D721Med (cell line): ENCODE measurements at regions not wholly inside any gene's neighbourhood (a gene's known extent, or its start where the extent isn't known, plus 50 kb on each side); places are given as distances from the start of the nearest gene placed in this dataset.

Experiments used
- DNase-seq: peaks from one replicate; pipeline ENCODE4 v3.0.0; 2011; ENCODE audit warnings: low spot score; ENCODE audit not compliant: insufficient read length
- FAIRE-seq: peaks from 2 replicates; lab custom pipeline; 2011; peaks lifted over from hg19 to GRCh38; lab: Jason Lieb, UNC
- TF ChIP-seq, protein P1 (sequence below): IDR thresholded peaks from 2 replicates; pipeline ENCODE4 v1.5.1; 2012; ENCODE audit warnings: mild to moderate bottlenecking, control low read depth; ENCODE audit not compliant: insufficient read depth; ENCODE audit errors: missing control alignments

DNA sequence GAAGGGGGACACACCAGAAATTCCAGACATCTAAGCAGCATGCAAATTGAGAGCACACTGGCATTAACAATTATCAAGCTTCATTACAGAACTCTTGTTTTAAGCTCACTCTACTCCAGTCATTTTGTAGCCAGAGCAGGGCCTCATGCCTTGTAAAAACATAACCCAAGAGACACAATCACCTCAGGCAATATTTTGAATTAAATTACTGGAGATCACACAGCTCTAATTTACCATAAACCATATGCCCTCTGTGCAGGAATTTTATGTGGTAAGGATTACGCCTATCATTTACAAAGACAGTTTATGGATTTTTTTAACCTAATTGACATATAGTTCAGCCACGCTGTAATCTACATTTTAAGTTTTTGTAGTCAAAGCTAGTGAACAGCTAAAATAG lies 414.1 kb upstream of the DDI1 start:
- DNase-seq (no peak), FAIRE-seq (no peak)
- TF ChIP-seq, protein P1, sequence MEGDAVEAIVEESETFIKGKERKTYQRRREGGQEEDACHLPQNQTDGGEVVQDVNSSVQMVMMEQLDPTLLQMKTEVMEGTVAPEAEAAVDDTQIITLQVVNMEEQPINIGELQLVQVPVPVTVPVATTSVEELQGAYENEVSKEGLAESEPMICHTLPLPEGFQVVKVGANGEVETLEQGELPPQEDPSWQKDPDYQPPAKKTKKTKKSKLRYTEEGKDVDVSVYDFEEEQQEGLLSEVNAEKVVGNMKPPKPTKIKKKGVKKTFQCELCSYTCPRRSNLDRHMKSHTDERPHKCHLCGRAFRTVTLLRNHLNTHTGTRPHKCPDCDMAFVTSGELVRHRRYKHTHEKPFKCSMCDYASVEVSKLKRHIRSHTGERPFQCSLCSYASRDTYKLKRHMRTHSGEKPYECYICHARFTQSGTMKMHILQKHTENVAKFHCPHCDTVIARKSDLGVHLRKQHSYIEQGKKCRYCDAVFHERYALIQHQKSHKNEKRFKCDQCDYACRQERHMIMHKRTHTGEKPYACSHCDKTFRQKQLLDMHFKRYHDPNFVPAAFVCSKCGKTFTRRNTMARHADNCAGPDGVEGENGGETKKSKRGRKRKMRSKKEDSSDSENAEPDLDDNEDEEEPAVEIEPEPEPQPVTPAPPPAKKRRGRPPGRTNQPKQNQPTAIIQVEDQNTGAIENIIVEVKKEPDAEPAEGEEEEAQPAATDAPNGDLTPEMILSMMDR, result no peak

DNA sequence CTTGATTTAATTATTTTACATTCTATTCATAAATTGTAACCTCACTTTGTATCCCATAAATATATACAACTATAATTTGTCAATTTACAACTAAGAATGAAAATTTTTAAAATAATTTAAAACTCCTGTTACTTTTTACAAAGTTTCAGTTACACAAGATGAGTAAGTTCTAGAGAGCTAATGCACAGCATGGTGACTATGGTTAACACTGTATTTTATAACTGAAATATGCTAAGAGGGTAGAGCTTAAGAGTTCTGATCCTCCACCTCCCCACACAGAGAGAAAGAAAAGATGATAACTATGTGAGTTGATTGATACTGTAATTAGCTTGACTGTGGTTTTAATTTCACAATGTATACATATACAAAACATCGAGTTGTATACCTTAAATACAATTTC lies 412.5 kb upstream of the DDI1 start:
- no peak for FAIRE-seq
- TF ChIP-seq, protein P1, result no peak
- DNase-seq, result no peak

DNA sequence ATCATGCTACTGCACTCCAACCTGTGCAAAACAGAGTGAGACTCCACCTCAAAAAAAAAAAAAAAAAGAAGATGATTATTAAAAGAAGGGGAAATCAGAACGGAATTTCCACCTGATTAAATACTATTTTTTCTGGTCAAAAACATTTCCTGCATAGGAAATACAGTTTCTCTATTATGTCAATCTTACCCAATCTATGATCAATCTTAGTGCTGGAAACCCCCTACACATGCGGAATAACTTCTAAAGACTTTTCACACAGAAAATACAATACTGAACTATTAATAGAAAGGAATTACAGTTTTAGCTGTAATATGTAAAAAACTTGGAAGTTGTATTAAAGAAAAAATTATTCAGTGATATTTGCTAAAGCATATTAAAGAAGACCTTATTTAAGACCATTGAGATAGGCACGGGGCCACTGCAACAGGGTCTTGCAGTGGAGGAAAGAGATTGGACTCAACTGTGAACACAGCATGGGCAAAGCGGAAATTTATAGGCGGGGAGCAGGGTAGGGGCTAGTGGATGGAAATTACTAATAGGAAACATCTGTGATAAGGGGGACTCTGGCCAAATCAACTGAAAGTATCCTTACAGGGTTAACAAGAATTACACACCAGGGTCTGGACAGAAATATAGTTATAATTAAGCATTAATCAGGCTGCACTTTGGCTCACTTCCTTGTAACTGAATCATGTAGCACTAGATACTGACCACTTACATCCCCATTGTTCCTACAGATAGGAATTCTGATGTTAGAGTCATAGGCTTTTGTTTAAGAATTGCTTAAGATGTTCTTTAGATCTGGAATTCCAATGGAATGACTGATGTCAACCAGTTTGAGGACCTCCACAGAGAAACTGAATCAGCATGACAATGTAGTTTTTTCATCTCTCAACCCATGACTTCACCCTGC lies 411.5 kb upstream of the DDI1 start:
- DNase-seq (no peak), FAIRE-seq (no peak)
- TF ChIP-seq, protein P1, result no peak

DNA sequence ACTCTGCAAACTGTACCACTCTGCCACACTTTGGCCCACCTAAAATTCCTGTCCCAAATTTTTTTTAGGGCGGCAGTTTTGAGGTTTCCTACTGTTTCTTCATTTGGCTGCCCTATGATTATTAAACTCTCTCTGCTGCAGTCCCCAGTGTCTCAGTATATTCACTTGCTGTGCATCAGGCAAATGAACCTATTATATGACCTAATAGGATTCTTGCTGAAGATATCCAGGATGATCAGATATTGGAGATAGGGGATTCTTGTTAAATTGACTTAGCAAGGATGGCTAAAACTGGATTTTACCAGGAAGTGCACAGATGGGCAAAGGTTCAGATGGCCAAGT lies 410.8 kb upstream of the DDI1 start:
- DNase-seq, result no peak
- no peak for FAIRE-seq

DNA sequence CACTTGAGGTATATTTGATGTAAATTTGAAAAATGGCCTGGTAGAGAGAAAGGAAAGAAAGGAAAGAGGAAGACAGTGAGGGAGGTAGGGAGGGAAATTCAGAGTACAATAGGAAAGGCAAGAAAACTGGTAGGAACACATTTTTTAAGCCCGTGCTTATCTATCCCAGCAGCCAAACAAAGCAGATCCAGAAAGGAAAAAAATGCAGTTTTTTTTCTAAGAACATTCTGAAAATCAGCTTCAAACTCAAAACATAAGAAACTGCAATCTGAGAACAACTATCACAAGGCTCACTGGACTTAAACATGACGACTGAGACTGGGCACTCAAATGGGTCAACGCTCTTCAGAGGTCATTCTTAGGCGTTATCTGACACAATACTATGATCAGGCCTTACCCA lies 408.3 kb upstream of the DDI1 start:
- TF ChIP-seq, protein P1, result no peak
- no peak for FAIRE-seq
- no peak for DNase-seq

More for the DNA sequence above, 410.8 kb upstream of the DDI1 start:
- TF ChIP-seq, protein P1, result no peak

DNA sequence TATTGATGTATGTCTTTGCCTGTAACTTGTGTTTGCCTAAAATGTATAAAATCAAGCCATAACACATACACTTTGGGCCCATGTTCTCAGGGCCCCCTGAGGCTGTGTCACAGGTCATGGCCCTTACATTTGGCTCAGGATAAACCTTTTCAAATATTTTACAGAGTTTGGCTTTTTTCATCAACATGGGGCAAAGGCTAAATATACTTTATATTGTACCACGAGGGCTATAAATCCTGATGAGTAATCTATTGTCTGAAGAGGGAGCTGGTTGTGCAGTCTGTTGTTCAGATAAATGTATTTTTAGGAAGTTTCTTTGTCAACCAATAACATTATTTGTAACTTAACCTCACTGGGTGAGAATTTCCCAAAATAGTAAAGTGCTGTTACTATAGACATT lies 404.6 kb upstream of the DDI1 start:
- no peak for FAIRE-seq

More for the DNA sequence above, 404.6 kb upstream of the DDI1 start:
- DNase-seq, result no peak
- TF ChIP-seq, protein P1, result no peak
